PC-9 (cell line): ENCODE measurements at regions not wholly inside any gene's neighbourhood (a gene's known extent, or its start where the extent isn't known, plus 50 kb on each side); places are given as distances from the start of the nearest gene placed in this dataset.

ENCODE experiments used
- BruUV-seq: library from RNA; stranded (reverse); fragments of 400-500 nt; replicated peaks from 2 replicates; lab custom pipeline; 2021; lab: Mats Ljungman, UMichigan
- CTCF ChIA-PET: fragments of 300-600 bp; sonication (Branson Sonifier 250); formaldehyde crosslinking; loops from one replicate; lab custom pipeline; 2022; ENCODE audit warnings: antibody characterized with exemption; lab: Charles Lee
- POLR2A ChIA-PET: fragments of 300-600 bp; sonication (Branson Sonifier 250); formaldehyde crosslinking; loops from one replicate; lab custom pipeline; 2022; ENCODE audit warnings: antibody characterized with exemption; ENCODE audit not compliant: unreplicated experiment; lab: Charles Lee
- DNase-seq, 2 experiments: peaks; one replicate each; pipeline versions ENCODE4 v3.0.0 to v3.0.0-alpha.2; 2015 to 2022; ENCODE audit warnings: mixed read lengths in 1 of 2
- H2AFZ ChIP-seq: fragments of 200-600 bp; sonication (generic); 2 replicates; pipeline ENCODE4 v1.8.1; 2017; ENCODE audit warnings: antibody characterized with exemption
- H3F3A ChIP-seq: fragments of 200-600 bp; sonication (generic); 2 replicates; pipeline ENCODE4 v1.8.1; 2017; ENCODE audit warnings: antibody characterized with exemption, mild to moderate bottlenecking, low read depth; ENCODE audit not compliant: insufficient read depth
- H3K27ac ChIP-seq: fragments of 200-600 bp; sonication (generic); 2 replicates; pipeline ENCODE4 v1.6.1; 2016; ENCODE audit warnings: mixed run types
- H3K27me3 ChIP-seq: fragments of 200-600 bp; sonication (generic); 2 replicates; pipeline ENCODE4 v1.6.1; 2016; ENCODE audit warnings: low read depth, mixed run types; ENCODE audit not compliant: insufficient read depth
- H3K36me3 ChIP-seq: fragments of 200-600 bp; sonication (generic); 2 replicates; pipeline ENCODE4 v1.6.1; 2016; ENCODE audit warnings: low read depth, mixed run types
- H3K4me1 ChIP-seq: fragments of 200-600 bp; sonication (generic); replicated peaks from 2 replicates; pipeline ENCODE4 v1.6.1; 2016; ENCODE audit warnings: mixed run types; ENCODE audit not compliant: insufficient read depth
- H3K4me2 ChIP-seq: fragments of 200-600 bp; sonication (generic); 2 replicates; pipeline ENCODE4 v1.6.1; 2017; ENCODE audit warnings: mixed run types
- H3K4me3 ChIP-seq: fragments of 200-600 bp; sonication (generic); 2 replicates; pipeline ENCODE4 v1.6.1; 2016; ENCODE audit warnings: mixed run types
- H3K79me2 ChIP-seq: fragments of 200-600 bp; sonication (generic); 2 replicates; pipeline ENCODE4 v1.6.1; 2017; ENCODE audit warnings: low read depth, mixed run types
- H3K9me2 ChIP-seq: fragments of 200-600 bp; sonication (generic); 2 replicates; pipeline ENCODE4 v1.8.1; 2017; ENCODE audit warnings: mild to moderate bottlenecking; ENCODE audit not compliant: insufficient read depth
- H3K9me3 ChIP-seq: fragments of 200-600 bp; sonication (generic); 2 replicates; pipeline ENCODE4 v1.8.1; 2016; ENCODE audit warnings: low read depth; ENCODE audit not compliant: insufficient read depth
- H4K20me1 ChIP-seq: fragments of 200-600 bp; sonication (generic); 2 replicates; pipeline ENCODE4 v1.8.1; 2017; ENCODE audit not compliant: insufficient read depth
- CTCF ChIP-seq: fragments of 200-600 bp; sonication (generic); conservative IDR thresholded peaks from 2 replicates; pipeline ENCODE4 v1.6.1; 2017; ENCODE audit warnings: mixed run types, antibody characterized with exemption, mild to moderate bottlenecking, moderate library complexity
- EZH2 ChIP-seq: fragments of 200-600 bp; sonication (generic); IDR thresholded peaks from 2 replicates; pipeline ENCODE4 v1.8.0; 2017; ENCODE audit warnings: antibody characterized with exemption, low read depth
- intact Hi-C: fragments of 100-400 bp; cut with micrococcal nuclease; formaldehyde crosslinking; loops from one replicate; pipeline ENCODE4 v1.10.0; 2022; ENCODE audit not compliant: unreplicated experiment

- Histone ChIP-seq H3K79me2 (no peaks in the 10 kb centered on the region), H3K9me3 (no peaks in the 10 kb centered on the region), H3F3A (no peaks in the 10 kb centered on the region), H3K27me3 (no peaks in the 10 kb centered on the region), H3K36me3 (no peaks in the 10 kb centered on the region), H4K20me1 (no peaks in the 10 kb centered on the region), H3K4me3 (no peak overlapping the region), H3K4me1 (no peaks in the 10 kb centered on the region), H2AFZ (no peak overlapping the region), H3K4me2 (no peak overlapping the region), H3K27ac (no peak overlapping the region), H3K9me2 (no peaks in the 10 kb centered on the region)
- no TSS peak for BruUV-seq
- ChIA-PET CTCF (no interaction called here), POLR2A (no interaction called here)
- DNase-seq, result no peak
- intact Hi-C loops, result no loop called here
- no peak for TF ChIP-seq EZH2
- no peak for TF ChIP-seq CTCF
These were observed 729.0 kb upstream of the NR2F2 start for GRCh38 chr15:95601525-95601924.

- Histone ChIP-seq H3K4me2 (no peak overlapping the region), H3K79me2 (no peaks in the 10 kb centered on the region), H3K36me3 (no peaks in the 10 kb centered on the region), H3K27me3 (no peaks in the 10 kb centered on the region), H3K9me3 (no peaks in the 10 kb centered on the region), H3K9me2 (no peaks in the 10 kb centered on the region), H3K4me3 (no peak overlapping the region), H2AFZ (no peak overlapping the region), H3F3A (no peaks in the 10 kb centered on the region), H3K27ac (no peak overlapping the region), H4K20me1 (no peaks in the 10 kb centered on the region), H3K4me1 (no peaks in the 10 kb centered on the region)
- no TSS peak for BruUV-seq
- ChIA-PET POLR2A (no interaction called here), CTCF (no interaction called here)
- TF ChIP-seq CTCF (no peak), EZH2 (no peak)
- intact Hi-C loops, result no loop called here
- DNase-seq, result no peak
These were observed 726.7 kb upstream of the NR2F2 start for GRCh38 chr15:95603802-95604201.

GRCh38 chr15:95604634-95605036, 725.9 kb upstream of the NR2F2 start:
- Histone ChIP-seq H3K36me3 (no peaks in the 10 kb centered on the region), H3K4me2 (no peak overlapping the region), H2AFZ (no peak overlapping the region), H3K4me3 (no peak overlapping the region), H3K27ac (no peak overlapping the region), H3K79me2 (no peaks in the 10 kb centered on the region), H3K9me2 (no peaks in the 10 kb centered on the region), H4K20me1 (no peaks in the 10 kb centered on the region), H3K9me3 (no peaks in the 10 kb centered on the region), H3F3A (no peaks in the 10 kb centered on the region), H3K4me1 (no peaks in the 10 kb centered on the region), H3K27me3 (no peaks in the 10 kb centered on the region)
- ChIA-PET POLR2A (no interaction called here), CTCF (no interaction called here)
- BruUV-seq, result no TSS peak
- intact Hi-C loops, result no loop called here
- TF ChIP-seq EZH2 (no peak), CTCF (no peak)
- no peak for DNase-seq
